HUES48 (cell line): ENCODE measurements at regions not wholly inside any gene's neighbourhood (a gene's known extent, or its start where the extent isn't known, plus 50 kb on each side); places are given as distances from the start of the nearest gene placed in this dataset.
"Not testable (repeated sequence)": the region's sequence is repeated elsewhere in the genome, so short reads cannot be mapped to it uniquely, and the experiment has no call there.

Experiments
- H3K27ac ChIP-seq: one replicate; pipeline ENCODE4 v1.7.0; 2013; ENCODE audit warnings: low read depth, low read length, inconsistent platforms
- H3K27me3 ChIP-seq: 2 replicates; pipeline ENCODE4 v1.6.1; 2013; ENCODE audit warnings: mild to moderate bottlenecking, low read length; ENCODE audit not compliant: control insufficient read depth, insufficient read depth
- H3K36me3 ChIP-seq: 2 replicates; pipeline ENCODE4 v1.6.1; 2013; ENCODE audit warnings: low read length; ENCODE audit not compliant: control insufficient read depth, insufficient read depth
- H3K4me1 ChIP-seq: 2 replicates; pipeline ENCODE4 v1.6.1; 2013; ENCODE audit warnings: mild to moderate bottlenecking, low read length; ENCODE audit not compliant: control insufficient read depth, insufficient read depth
- H3K4me3 ChIP-seq: 2 replicates; pipeline ENCODE4 v1.5.1; 2013; ENCODE audit warnings: mild to moderate bottlenecking, low read depth, low read length
- H3K9ac ChIP-seq: 2 replicates; pipeline ENCODE4 v1.6.1; 2013; ENCODE audit warnings: mild to moderate bottlenecking, low read depth, low read length, moderate library complexity
- H3K9me3 ChIP-seq: 2 replicates; pipeline ENCODE4 v1.6.1; 2013; ENCODE audit warnings: low read length; ENCODE audit not compliant: control insufficient read depth, insufficient read depth

GRCh38 chr13:21263909-21264308, 87.5 kb downstream of the MRPL57 start:
- H3K9ac ChIP-seq, H3K27me3 ChIP-seq, H3K36me3 ChIP-seq, H3K9me3 ChIP-seq, H3K4me1 ChIP-seq, H3K4me3 ChIP-seq, H3K27ac ChIP-seq: not testable (repeated sequence)

GRCh38 chr13:21268485-21268884, 92.0 kb downstream of the MRPL57 start:
- not testable (repeated sequence) for H3K4me1 ChIP-seq, H3K27ac ChIP-seq, H3K4me3 ChIP-seq, H3K9me3 ChIP-seq, H3K27me3 ChIP-seq, H3K36me3 ChIP-seq, H3K9ac ChIP-seq

- not testable (repeated sequence) for H3K27me3 ChIP-seq, H3K4me3 ChIP-seq, H3K36me3 ChIP-seq, H3K9ac ChIP-seq, H3K27ac ChIP-seq, H3K4me1 ChIP-seq, H3K9me3 ChIP-seq
These were observed 96.0 kb downstream of the MRPL57 start for GRCh38 chr13:21272439-21272838.

- not testable (repeated sequence) for H3K36me3 ChIP-seq, H3K27ac ChIP-seq, H3K9ac ChIP-seq, H3K4me3 ChIP-seq, H3K27me3 ChIP-seq, H3K4me1 ChIP-seq, H3K9me3 ChIP-seq
These were observed 98.0 kb downstream of the MRPL57 start for GRCh38 chr13:21274457-21274856.

GRCh38 chr13:21282065-21282464, 105.6 kb downstream of the MRPL57 start:
- Histone ChIP-seq H3K27me3 (no peaks in the 10 kb centered on the region), H3K4me1 (peaks cover 2% of the 10 kb centered on the region; the same call in 1 of the 2 replicates), H3K36me3 (no peaks in the 10 kb centered on the region), H3K9ac (no peak overlapping the region), H3K9me3 (no peaks in the 10 kb centered on the region), H3K4me3 (no peak overlapping the region), H3K27ac (no peak overlapping the region)

- H3K4me1 ChIP-seq: no peaks in the 10 kb centered on the region
- no peak overlapping the region for H3K9ac ChIP-seq
- H3K36me3 ChIP-seq: no peaks in the 10 kb centered on the region
- H3K9me3 ChIP-seq: no peaks in the 10 kb centered on the region
- no peak overlapping the region for H3K4me3 ChIP-seq
- no peak overlapping the region for H3K27ac ChIP-seq
- H3K27me3 ChIP-seq: no peaks in the 10 kb centered on the region
These were observed 111.0 kb downstream of the MRPL57 start for GRCh38 chr13:21287331-21287907.

GRCh38 chr13:21289475-21289874, 113.0 kb downstream of the MRPL57 start:
- Histone ChIP-seq H3K27ac (no peak overlapping the region), H3K4me1 (no peaks in the 10 kb centered on the region), H3K4me3 (no peak overlapping the region), H3K9ac (no peak overlapping the region), H3K36me3 (no peaks in the 10 kb centered on the region), H3K27me3 (no peaks in the 10 kb centered on the region), H3K9me3 (no peaks in the 10 kb centered on the region)

- not testable (repeated sequence) for H3K27me3 ChIP-seq, H3K4me1 ChIP-seq, H3K9me3 ChIP-seq, H3K36me3 ChIP-seq, H3K4me3 ChIP-seq, H3K9ac ChIP-seq, H3K27ac ChIP-seq
These were observed 114.1 kb downstream of the MRPL57 start for GRCh38 chr13:21290442-21291002.

- Histone ChIP-seq H3K36me3 (no peaks in the 10 kb centered on the region), H3K27me3 (no peaks in the 10 kb centered on the region), H3K4me3 (no peak overlapping the region), H3K4me1 (peaks cover 13% of the 10 kb centered on the region), H3K9me3 (no peaks in the 10 kb centered on the region), H3K27ac (no peak overlapping the region), H3K9ac (no peak overlapping the region)
These were observed 115.4 kb downstream of the MRPL57 start for GRCh38 chr13:21291840-21292239.

- not testable (repeated sequence) for H3K4me3 ChIP-seq, H3K27me3 ChIP-seq, H3K9ac ChIP-seq, H3K36me3 ChIP-seq, H3K9me3 ChIP-seq
- Histone ChIP-seq H3K4me1 (peaks cover 30% of the 10 kb centered on the region), H3K27ac (peak overlapping the region; percentile 59)
These were observed 120.5 kb downstream of the MRPL57 start for GRCh38 chr13:21296991-21297390.

GRCh38 chr13:21297447-21297846, 121.0 kb downstream of the MRPL57 start:
- Histone ChIP-seq H3K36me3 (no peaks in the 10 kb centered on the region), H3K9ac (no peak overlapping the region), H3K9me3 (no peaks in the 10 kb centered on the region), H3K4me1 (peaks cover 30% of the 10 kb centered on the region), H3K27ac (peak overlapping the region; percentile 59), H3K4me3 (peak overlapping the region; percentile 20; the same call in 1 of the 2 replicates), H3K27me3 (no peaks in the 10 kb centered on the region)
